Stimulated activated CD4-positive, alpha-beta T cell treated with anti-CD3 and anti-CD28 coated beads, Interleukin-2, amount 100 ng/mL, for 48 hours (primary cell): ENCODE measurements at regions not wholly inside any gene's neighbourhood (a gene's known extent, or its start where the extent isn't known, plus 50 kb on each side); places are given as distances from the start of the nearest gene placed in this dataset.

Source experiments
- DNase-seq, 2 donors: peaks; one replicate each; pipeline ENCODE4 v3.0.0-alpha.2; 2020

- DNase-seq: no peak
Measured at GRCh38 chr12:27382924-27383323, 50.3 kb downstream of the BMAL2 start.

GRCh38 chr12:27383429-27384260, 51.0 kb downstream of the BMAL2 start:
- peak; percentile 65 to 67 for DNase-seq

GRCh38 chr12:27384261-27384590, 51.6 kb downstream of the BMAL2 start:
- DNase-seq: no peak

GRCh38 chr12:27385766-27386564, 53.3 kb downstream of the BMAL2 start:
- no peak for DNase-seq

GRCh38 chr12:27387473-27387872, 54.8 kb downstream of the BMAL2 start:
- no peak for DNase-seq

GRCh38 chr12:27388650-27389049, 56.0 kb downstream of the BMAL2 start:
- DNase-seq: no peak

DNA sequence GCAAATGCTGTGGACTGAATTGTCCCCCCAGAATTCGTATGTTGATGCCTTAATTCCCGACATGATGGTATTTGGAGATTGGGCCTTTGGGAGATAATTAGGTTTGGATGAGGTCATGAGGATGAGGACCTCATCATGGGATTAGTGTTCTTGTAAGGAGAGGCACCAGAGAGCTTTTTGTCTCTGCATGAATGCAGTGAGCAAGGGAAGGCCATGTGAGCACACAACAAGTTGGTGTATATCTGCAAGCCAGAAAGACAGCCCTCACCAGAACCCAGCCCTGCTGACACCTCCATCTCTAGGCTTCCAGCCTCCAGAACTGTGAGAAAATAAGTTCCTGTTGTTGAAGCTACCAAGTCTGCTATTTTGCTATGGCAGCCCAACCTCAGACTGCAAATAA, 51.9 kb upstream of the SMCO2 start:
- no peak for DNase-seq

DNA sequence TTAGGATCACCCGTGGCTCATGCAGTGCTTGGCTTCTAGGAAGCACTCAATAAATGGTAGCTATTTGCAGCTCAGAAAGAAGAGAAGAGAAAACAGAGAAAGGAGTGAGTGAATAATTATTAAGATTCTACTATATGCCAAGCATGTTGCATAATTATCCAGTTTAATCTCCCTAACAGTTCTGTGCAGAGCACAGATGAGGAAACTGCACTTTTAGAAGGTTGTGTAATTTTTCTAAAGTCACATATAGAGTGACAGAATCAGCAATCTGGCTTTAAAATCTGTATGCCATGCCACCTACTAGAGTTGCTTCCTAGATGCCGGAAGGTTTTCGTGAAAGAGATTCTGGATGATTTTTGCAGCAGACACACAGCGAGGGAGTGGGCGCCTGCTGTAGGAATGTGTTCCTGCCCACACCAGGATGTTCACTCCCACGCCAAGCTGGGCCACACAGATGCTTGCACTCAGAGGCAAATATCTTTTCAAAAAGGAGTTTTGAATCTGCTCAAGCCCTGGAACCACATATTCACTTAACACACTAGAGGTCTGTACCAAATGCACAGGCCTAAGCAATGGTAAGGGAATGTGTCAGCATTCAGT, 50.2 kb upstream of the SMCO2 start:
- DNase-seq: no peak
